ENCODE measurements at regions not wholly inside any gene's neighbourhood (a gene's known extent, or its start where the extent isn't known, plus 50 kb on each side); places are given as distances from the start of the nearest gene placed in this dataset.

GRCh38 chr16:5870886-5871691, 773.5 kb upstream of the EEF2KMT start:
- no peak for DNase-seq

DNA sequence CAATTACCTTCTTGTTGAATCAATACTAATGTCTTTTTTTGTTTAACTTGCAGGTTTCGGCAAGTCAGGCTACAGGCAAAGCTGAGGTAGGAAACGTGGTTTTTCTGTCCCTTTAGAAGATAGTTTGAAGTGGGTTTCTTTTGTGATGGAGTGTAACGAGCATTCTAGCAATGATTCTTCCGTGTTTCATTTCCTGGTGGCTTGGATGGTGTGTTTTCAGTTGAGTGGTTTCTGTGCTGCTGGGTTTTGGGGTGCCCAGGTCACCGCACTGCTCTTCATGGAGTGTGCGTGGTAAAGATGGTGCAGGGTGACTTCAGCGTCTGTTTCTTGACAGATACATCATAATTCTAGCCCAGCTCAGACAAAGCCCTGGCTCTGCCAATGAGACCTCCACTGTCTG, 769.7 kb upstream of the EEF2KMT start:
- no peak for DNase-seq

DNA sequence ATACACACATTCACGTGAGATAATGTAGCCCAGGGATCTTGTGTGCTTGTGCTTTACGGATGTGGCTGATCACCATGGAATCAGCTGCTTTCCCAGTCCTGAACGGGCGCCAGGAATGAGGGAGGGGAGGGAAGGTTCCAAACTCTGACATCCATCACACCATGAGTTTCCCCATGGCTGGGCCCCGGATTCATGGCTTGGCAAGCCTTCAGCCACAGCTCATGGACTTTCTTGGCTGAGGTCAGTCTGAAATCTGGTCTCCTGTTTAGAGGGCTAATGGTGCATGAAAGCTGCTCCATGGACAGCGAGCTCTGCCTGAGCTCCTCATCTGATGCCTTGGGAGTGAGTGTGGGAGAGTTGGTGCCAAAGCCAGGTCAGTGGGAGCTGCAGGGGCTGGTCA, 767.6 kb upstream of the EEF2KMT start:
- no peak for DNase-seq

GRCh38 chr16:5863071-5863606, 765.5 kb upstream of the EEF2KMT start:
- no peak for DNase-seq

DNA sequence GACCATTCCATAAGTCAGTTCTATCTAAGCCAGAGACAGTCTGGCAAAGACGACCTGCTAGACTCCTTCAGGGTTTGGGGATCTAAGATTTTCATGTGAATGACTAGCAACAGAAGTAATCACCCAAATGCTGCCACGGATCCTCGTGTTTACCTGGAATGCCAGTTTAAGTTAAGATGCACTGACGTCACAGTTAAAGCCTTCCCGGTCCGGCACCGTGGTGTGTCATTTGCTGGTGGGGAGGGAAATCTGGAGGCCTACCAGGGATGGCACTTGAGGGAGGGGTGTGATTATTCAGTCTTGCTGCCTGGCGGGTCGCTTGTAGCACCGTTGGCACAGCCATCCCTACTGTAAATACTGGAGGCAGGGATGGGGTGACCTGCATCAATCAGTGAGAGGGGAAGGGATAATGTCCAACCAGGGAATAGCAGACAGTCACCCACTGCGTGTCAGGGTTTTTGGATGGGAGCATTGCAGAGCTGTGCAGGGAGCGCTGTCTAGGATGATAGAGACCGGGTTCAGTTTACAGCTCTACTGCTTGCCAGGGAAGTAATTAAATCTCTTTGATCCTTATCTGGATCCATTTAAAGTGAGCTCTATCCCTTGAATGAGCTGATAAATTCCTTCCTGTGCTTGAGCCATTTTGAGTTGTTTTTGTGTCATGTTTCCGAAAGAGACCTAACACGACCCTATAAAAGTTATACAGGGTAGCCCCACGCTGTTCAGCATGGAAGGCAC, 764.7 kb upstream of the EEF2KMT start:
- DNase-seq, result no peak

DNA sequence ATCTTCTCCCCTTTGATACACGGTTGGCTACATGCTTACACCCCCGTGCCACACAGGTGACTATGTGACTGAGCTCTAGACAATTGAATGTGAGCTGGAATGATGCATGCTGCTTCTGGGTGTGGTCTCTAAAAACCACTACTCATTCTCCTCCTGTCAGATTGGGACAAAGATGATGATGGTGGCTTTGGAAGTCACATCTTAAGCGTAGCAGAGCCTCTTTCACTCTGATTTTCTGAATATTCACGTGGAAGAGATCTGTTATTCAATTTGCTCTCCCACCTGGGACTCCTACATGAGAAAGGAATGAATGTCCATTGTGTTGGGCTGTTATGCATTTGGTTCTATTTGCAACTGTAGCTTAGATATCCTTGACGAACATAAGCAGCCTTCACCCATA, 763.6 kb upstream of the EEF2KMT start:
- DNase-seq, result no peak

DNA sequence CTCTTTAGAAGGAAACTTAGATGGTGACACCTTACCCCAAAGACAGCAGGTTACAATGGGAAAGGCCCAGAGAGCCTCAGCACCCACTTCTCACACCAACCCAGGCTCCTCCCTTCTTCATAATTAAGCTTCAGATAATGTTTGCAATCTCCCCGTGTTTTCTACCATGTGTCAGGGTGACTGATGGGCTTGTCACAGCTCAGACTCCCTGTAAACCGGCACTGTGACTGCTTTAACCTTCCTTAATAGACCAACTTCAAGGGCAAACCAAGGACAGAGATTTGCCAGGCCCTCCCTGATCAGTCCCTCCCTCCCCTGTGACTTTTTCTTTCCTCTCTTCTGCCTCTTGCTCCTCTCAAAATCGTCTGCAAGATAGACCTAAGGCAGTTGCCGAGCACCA, 760.6 kb upstream of the EEF2KMT start:
- no peak for DNase-seq

DNA sequence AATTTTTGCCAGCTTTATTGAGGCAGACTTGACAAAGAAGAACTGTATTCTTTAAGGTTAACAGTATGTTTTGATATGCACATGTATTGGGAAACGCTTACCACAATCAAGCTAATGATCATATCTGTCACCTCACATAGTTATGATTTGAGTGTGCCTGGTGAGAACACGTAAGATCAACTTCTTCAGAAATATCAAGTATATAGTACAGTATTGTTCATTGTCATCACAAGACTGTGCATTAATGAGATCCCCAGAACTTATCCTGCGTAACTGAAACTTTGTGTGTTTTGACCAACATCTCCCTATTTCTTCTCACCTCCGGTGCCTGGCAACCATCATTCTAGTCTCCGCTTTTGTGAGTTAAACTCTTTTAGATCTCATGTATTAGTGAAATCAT, 756.4 kb upstream of the EEF2KMT start:
- DNase-seq, result no peak

GRCh38 chr16:5852151-5852550, 754.6 kb upstream of the EEF2KMT start:
- DNase-seq, result no peak

DNA sequence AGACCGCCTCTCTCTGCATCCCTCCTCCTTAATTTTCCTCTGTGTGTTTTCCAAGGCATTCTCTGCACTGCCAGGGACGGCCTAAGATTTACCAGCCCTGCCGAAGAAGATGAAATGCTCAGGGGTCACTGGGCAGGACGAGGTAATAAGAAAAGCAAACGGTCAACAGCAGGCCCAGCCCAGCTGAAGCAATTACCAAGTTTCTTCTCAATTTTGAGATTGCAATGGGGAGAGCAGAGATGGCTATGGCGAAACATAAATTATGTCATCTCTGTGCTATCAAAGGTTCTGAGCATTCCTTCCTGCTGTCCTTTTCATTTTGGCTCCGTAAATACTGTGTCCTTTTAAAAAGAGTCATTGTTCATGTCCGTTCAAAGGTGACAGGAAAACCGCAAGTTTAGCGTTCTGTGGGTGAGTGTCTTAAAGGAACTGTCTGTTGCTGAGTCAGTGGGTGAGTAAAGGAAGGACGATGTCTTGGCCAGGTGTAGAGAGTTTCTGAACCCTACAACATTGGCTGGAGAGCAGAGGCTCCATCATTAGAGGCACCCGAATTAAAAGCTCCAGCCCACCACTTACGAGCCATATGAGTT, 753.9 kb upstream of the EEF2KMT start:
- no peak for DNase-seq

- no peak for DNase-seq
Measured at GRCh38 chr16:5850632-5851392, 753.2 kb upstream of the EEF2KMT start.

DNA sequence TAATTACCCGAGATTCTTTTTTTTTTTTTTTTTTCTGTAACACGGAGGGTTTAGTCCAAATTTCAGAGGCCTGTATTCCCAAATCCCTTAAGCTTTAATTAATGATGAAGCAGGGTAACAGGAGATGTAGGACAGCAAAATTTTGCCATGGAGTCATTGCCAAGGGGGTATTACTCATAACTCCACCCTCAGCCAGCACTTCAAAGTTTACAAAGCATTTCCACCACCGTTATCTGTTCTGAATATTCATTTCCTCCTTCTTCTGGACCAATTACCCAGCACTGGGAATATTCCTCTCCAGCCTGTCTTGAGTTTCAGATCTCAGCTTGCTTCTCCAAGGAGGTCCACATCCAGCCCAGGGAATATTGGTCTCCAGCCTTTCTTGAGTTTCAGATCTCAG, 747.5 kb upstream of the EEF2KMT start:
- DNase-seq, result no peak

GRCh38 chr16:5841974-5842373, 744.4 kb upstream of the EEF2KMT start:
- DNase-seq, result no peak

DNA sequence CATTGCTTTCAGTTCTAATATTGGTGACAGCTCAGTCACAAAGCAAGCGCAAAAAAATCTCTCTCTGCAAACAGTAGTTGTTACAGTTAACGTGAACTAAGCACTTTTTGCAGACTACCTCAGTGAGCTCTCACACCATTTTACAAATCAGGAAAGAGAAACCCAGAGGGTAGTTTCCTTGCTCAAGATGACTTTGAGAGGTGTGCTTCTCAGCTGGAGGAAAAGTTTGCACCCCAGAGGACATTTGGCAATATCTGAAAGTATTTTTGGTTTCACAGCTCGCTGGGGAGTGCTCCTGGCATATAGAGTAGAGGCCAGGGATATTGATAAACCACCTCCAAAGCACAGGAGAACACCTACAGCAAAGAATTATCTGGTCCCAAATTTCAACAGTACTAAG, 741.1 kb upstream of the EEF2KMT start:
- no peak for DNase-seq

GRCh38 chr16:5838071-5838470, 740.5 kb upstream of the EEF2KMT start:
- DNase-seq, result no peak

GRCh38 chr16:5837007-5837670, 739.5 kb upstream of the EEF2KMT start:
- DNase-seq, result no peak

- DNase-seq, result no peak
Measured at GRCh38 chr16:5835876-5836275, 738.3 kb upstream of the EEF2KMT start.

DNA sequence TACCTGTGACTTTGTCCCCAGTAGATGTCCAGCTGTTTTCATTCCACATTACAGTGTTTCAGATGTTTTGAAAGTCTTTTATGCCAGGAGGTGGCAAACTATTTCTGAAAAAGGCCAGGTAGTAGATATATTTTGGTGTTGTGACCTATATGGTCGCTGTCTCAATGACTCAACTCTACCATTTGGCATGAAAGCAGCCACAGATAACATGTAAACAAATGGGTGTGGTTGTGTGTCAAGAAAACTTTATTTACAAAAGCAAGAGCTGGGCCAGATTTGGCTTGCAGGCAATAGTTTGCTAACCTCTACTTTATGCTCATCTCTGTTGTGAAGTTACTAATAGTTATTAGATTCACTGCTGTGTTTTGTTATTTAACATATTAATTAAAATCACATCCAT, 728.7 kb upstream of the EEF2KMT start:
- no peak for DNase-seq

DNA sequence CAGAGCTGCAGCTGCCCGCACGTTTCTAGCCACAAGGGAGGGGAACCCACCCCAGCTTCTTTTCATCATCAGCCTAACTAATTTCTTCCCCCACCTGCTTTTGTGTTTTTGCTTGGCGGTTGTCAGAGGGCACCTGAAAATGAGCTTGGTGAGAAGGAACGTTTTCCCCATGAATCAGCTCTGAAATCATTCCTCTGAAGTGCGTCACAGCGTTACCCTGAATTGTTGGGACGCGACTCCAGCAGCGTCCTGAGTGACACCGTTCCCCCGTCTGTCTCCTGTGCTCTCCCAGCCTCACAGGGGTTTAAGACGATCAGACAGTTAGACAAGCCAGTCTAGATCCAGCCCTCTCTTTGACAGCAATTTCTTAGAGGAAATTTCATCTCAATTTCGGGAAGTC, 722.9 kb upstream of the EEF2KMT start:
- DNase-seq, result no peak

GRCh38 chr16:5815570-5816237, 718.1 kb upstream of the EEF2KMT start:
- DNase-seq, result no peak

GRCh38 chr16:5801396-5801795, 703.8 kb upstream of the EEF2KMT start:
- no peak for DNase-seq

GRCh38 chr16:5793556-5793955, 696.0 kb upstream of the EEF2KMT start:
- DNase-seq, result no peak

Measured in activated naive CD4-positive, alpha-beta T cell treated with anti-CD3 and anti-CD28 coated beads, Interleukin-2, amount 50 U/mL, for 16 hours (primary cell).